H1 (cell line): ENCODE measurements at regions not wholly inside any gene's neighbourhood (a gene's known extent, or its start where the extent isn't known, plus 50 kb on each side); places are given as distances from the start of the nearest gene placed in this dataset.

ENCODE experiments used
- CTCF ChIA-PET: fragments of 300-600 bp; sonication (Branson Sonifier 250); formaldehyde crosslinking; loops from one replicate; lab custom pipeline; 2021; ENCODE audit not compliant: partially characterized antibody; lab: Charles Lee
- POLR2A ChIA-PET: fragments of 300-600 bp; sonication (Branson Sonifier 250); formaldehyde crosslinking; loops from one replicate; lab custom pipeline; 2021; ENCODE audit warnings: inconsistent platforms; ENCODE audit not compliant: partially characterized antibody; lab: Charles Lee
- DNase-seq, 2 experiments: peaks; one replicate each; pipeline versions ENCODE4 v3.0.0 to v3.0.0-alpha.2; 2010 to 2022; ENCODE audit warnings: low spot score in 2 of 2, low read depth in 1 of 2, mixed read lengths in 1 of 2
- FAIRE-seq: peaks from 2 replicates; lab custom pipeline; 2011; peaks lifted over from hg19 to GRCh38; lab: Jason Lieb, UNC
- H2AFZ ChIP-seq: 2 replicates; pipeline ENCODE4 v1.8.1; 2012; ENCODE audit warnings: low read length, inconsistent platforms
- H2AK5ac ChIP-seq: 2 replicates; pipeline ENCODE4 v1.6.1; 2013; ENCODE audit warnings: low read depth, low read length
- H2BK120ac ChIP-seq: replicated peaks from 2 replicates; pipeline ENCODE3; 2013; ENCODE audit warnings: low read depth, low read length, inconsistent platforms
- H2BK12ac ChIP-seq: 2 replicates; pipeline ENCODE4 v1.6.1; 2013; ENCODE audit warnings: low read depth, low read length
- H2BK15ac ChIP-seq: 2 replicates; pipeline ENCODE4 v1.6.1; 2013; ENCODE audit warnings: low read length
- H2BK20ac ChIP-seq: 2 replicates; pipeline ENCODE4 v1.6.1; 2013; ENCODE audit warnings: low read length
- H2BK5ac ChIP-seq: 2 replicates; pipeline ENCODE4 v1.6.1; 2013; ENCODE audit warnings: low read depth, low read length
- H3K14ac ChIP-seq: 2 replicates; pipeline ENCODE4 v1.6.1; 2013; ENCODE audit warnings: inconsistent platforms; ENCODE audit not compliant: insufficient read length
- H3K18ac ChIP-seq: 2 replicates; pipeline ENCODE4 v1.6.1; 2013; ENCODE audit warnings: low read length; ENCODE audit errors: extremely low read depth
- H3K23ac ChIP-seq: 2 replicates; pipeline ENCODE4 v1.6.1; 2013; ENCODE audit warnings: inconsistent platforms; ENCODE audit not compliant: insufficient read length
- H3K23me2 ChIP-seq: 2 replicates; pipeline ENCODE4 v1.6.1; 2013; ENCODE audit warnings: low read depth, low read length
- H3K27ac ChIP-seq: 2 replicates; pipeline ENCODE4 v1.6.1; 2011; ENCODE audit warnings: low read depth, low read length, inconsistent platforms
- H3K27me3 ChIP-seq, 4 experiments: replicated peaks in 1 of 4; 1 replicate in 1 of 4; 2 replicates in 3 of 4; pipeline versions ENCODE4 v1.6.1 to v1.8.1; 2011 to 2013; ENCODE audit warnings: low read length in 3 of 4, mild to moderate bottlenecking in 3 of 4, inconsistent platforms in 2 of 4, mixed read lengths in 2 of 4, moderate library complexity in 1 of 4; ENCODE audit not compliant: control insufficient read depth in 3 of 4, insufficient read depth in 3 of 4; ENCODE audit errors: extremely low read depth in 1 of 4
- H3K36me3 ChIP-seq, 4 experiments: 2 replicates each; pipeline versions ENCODE4 v1.6.1 to v1.8.1; 2011 to 2013; ENCODE audit warnings: mild to moderate bottlenecking in 4 of 4, low read length in 3 of 4, moderate library complexity in 2 of 4, control low read depth in 1 of 4, inconsistent platforms in 1 of 4; ENCODE audit not compliant: insufficient read depth in 4 of 4, control insufficient read depth in 2 of 4
- H3K4ac ChIP-seq: replicated peaks from 2 replicates; pipeline ENCODE3; 2013; ENCODE audit warnings: low read length, low read depth, mixed read lengths, inconsistent platforms; ENCODE audit not compliant: insufficient read length
- H3K4me1 ChIP-seq, 4 experiments: replicated peaks in 1 of 4; 1 replicate in 1 of 4; 2 replicates in 3 of 4; pipeline versions ENCODE4 v1.6.1 to v1.8.1; 2011 to 2013; ENCODE audit warnings: low read length in 3 of 4, inconsistent platforms in 2 of 4, mixed read lengths in 1 of 4; ENCODE audit not compliant: insufficient read depth in 4 of 4, control insufficient read depth in 3 of 4
- H3K4me2 ChIP-seq, 2 experiments: 2 replicates each; pipeline versions ENCODE4 v1.6.1 to v1.8.1; 2011 to 2013; ENCODE audit warnings: low read depth in 2 of 2, low read length in 2 of 2, control low read depth in 1 of 2, inconsistent platforms in 1 of 2, mild to moderate bottlenecking in 1 of 2; ENCODE audit not compliant: insufficient read depth in 1 of 2
- H3K4me3 ChIP-seq, 4 experiments: fragments of 200-600, 300-600 bp in 1 of 4; sonication (generic), shearing (Covaris generic), sonication (Bioruptor Twin) in 1 of 4; 2 replicates each; pipeline versions ENCODE4 v1.5.1 to v1.8.1; 2011 to 2016; ENCODE audit warnings: low read length in 4 of 4, low read depth in 3 of 4, control low read depth in 2 of 4, inconsistent platforms in 2 of 4, mild to moderate bottlenecking in 2 of 4, mixed read lengths in 1 of 4, moderate library complexity in 1 of 4; ENCODE audit not compliant: insufficient read depth in 2 of 4; ENCODE audit errors: extremely low read depth in 1 of 4
- H3K56ac ChIP-seq: replicated peaks from 2 replicates; pipeline ENCODE3; 2013; ENCODE audit warnings: low read depth, mild to moderate bottlenecking, mixed read lengths, low read length, inconsistent platforms; ENCODE audit not compliant: insufficient read length
- H3K79me1 ChIP-seq: 2 replicates; pipeline ENCODE4 v1.6.1; 2013; ENCODE audit warnings: low read depth, low read length, control low read depth
- H3K79me2 ChIP-seq, 2 experiments: 2 replicates each; pipeline versions ENCODE4 v1.6.1 to v1.8.1; 2012 to 2013; ENCODE audit warnings: low read length in 2 of 2, mild to moderate bottlenecking in 2 of 2, inconsistent platforms in 1 of 2; ENCODE audit not compliant: insufficient read depth in 2 of 2, control insufficient read depth in 1 of 2
- H3K9ac ChIP-seq, 4 experiments: replicated peaks in 1 of 4; 1 replicate in 1 of 4; 2 replicates in 3 of 4; pipeline versions ENCODE4 v1.6.1 to v1.8.1; 2011 to 2013; ENCODE audit warnings: low read depth in 3 of 4, low read length in 3 of 4, control low read depth in 2 of 4, mild to moderate bottlenecking in 2 of 4, moderate library complexity in 2 of 4, inconsistent platforms in 1 of 4; ENCODE audit errors: extremely low read depth in 1 of 4
- H3K9me3 ChIP-seq, 2 experiments: 2 replicates each; pipeline versions ENCODE4 v1.6.1 to v1.8.1; 2012 to 2013; ENCODE audit warnings: mild to moderate bottlenecking in 2 of 2, moderate library complexity in 2 of 2, control low read depth in 1 of 2, inconsistent platforms in 1 of 2, low read depth in 1 of 2, low read length in 1 of 2, mixed read lengths in 1 of 2; ENCODE audit not compliant: insufficient read depth in 2 of 2
- H4K20me1 ChIP-seq, 2 experiments: replicated peaks in 1 of 2; 2 replicates each; pipeline versions ENCODE3 to v1.8.1; 2011 to 2013; ENCODE audit warnings: inconsistent platforms in 2 of 2, low read length in 2 of 2, mild to moderate bottlenecking in 1 of 2; ENCODE audit not compliant: insufficient read depth in 2 of 2, control insufficient read depth in 1 of 2
- H4K5ac ChIP-seq: 2 replicates; pipeline ENCODE4 v1.6.1; 2013; ENCODE audit warnings: low read length, low read depth, mixed read lengths, inconsistent platforms; ENCODE audit not compliant: insufficient read length
- H4K8ac ChIP-seq: 2 replicates; pipeline ENCODE4 v1.8.0; 2013; ENCODE audit warnings: mild to moderate bottlenecking, moderate library complexity, low read length, inconsistent platforms; ENCODE audit not compliant: insufficient read depth; ENCODE audit errors: extremely low read depth
- H4K91ac ChIP-seq: replicated peaks from 2 replicates; pipeline ENCODE3; 2013; ENCODE audit warnings: low read length, mixed read lengths, inconsistent platforms; ENCODE audit not compliant: insufficient read length
- ASH2L ChIP-seq: fragments of 200-600, 300-600 bp; sonication (generic); IDR thresholded peaks from one replicate; pipeline ENCODE4 v1.7.1; 2017; ENCODE audit warnings: low read length
- ATF3 ChIP-seq: IDR thresholded peaks from 2 replicates; pipeline ENCODE4 v1.6.1; 2011; ENCODE audit warnings: low read depth, mild to moderate bottlenecking, low read length; ENCODE audit not compliant: insufficient read depth
- BRCA1 ChIP-seq: IDR thresholded peaks from 2 replicates; pipeline ENCODE4 v1.6.1; 2012; ENCODE audit warnings: low read depth, low read length, improper control_type of control experiment
- CBX5 ChIP-seq: fragments of 300-800, 300-1000 bp; sonication (generic); IDR thresholded peaks from 2 replicates; pipeline ENCODE4 v1.7.1; 2016; ENCODE audit warnings: antibody characterized with exemption, low read length, low read depth
- GABPA ChIP-seq: IDR thresholded peaks from 2 replicates; pipeline ENCODE4 v1.6.1; 2011; ENCODE audit warnings: mild to moderate bottlenecking, low read length, moderate library complexity, borderline replicate concordance; ENCODE audit not compliant: insufficient read depth
- HDAC2 ChIP-seq, 2 experiments: fragments of 300-600 bp in 1 of 2; sonication (generic) in 1 of 2; IDR thresholded peaks; 2 replicates each; pipeline ENCODE4 v1.6.1; 2011 to 2012; ENCODE audit warnings: low read depth in 2 of 2, low read length in 2 of 2, mild to moderate bottlenecking in 2 of 2, moderate library complexity in 2 of 2, borderline replicate concordance in 1 of 2, inconsistent platforms in 1 of 2
- JUN ChIP-seq: IDR thresholded peaks from 2 replicates; pipeline ENCODE4 v1.6.1; 2011; ENCODE audit warnings: low read depth, mild to moderate bottlenecking, improper control_type of control experiment, low read length
- POLR2A ChIP-seq, 2 experiments: IDR thresholded peaks; 1 replicate in 1 of 2; 2 replicates in 1 of 2; pipeline ENCODE4 v1.6.1; 2011; ENCODE audit warnings: low read depth in 2 of 2, low read length in 2 of 2, mild to moderate bottlenecking in 2 of 2; ENCODE audit errors: control extremely low read depth in 1 of 2
- RBBP5 ChIP-seq: IDR thresholded peaks from 2 replicates; pipeline ENCODE4 v1.7.1; 2012; ENCODE audit warnings: low read depth, mild to moderate bottlenecking, inconsistent platforms, low read length, moderate library complexity, borderline replicate concordance
- RXRA ChIP-seq: IDR thresholded peaks from 2 replicates; pipeline ENCODE4 v1.6.1; 2011; ENCODE audit warnings: low read depth, mild to moderate bottlenecking, low read length, moderate library complexity; ENCODE audit not compliant: insufficient read depth
- SAP30 ChIP-seq: fragments of 300-600 bp; sonication (generic); IDR thresholded peaks from 2 replicates; pipeline ENCODE4 v1.7.1; 2012; ENCODE audit warnings: low read length, moderate library complexity, mild to moderate bottlenecking, inconsistent platforms; ENCODE audit not compliant: insufficient read depth, insufficient replicate concordance
- SRF ChIP-seq: IDR thresholded peaks from 2 replicates; pipeline ENCODE4 v1.6.1; 2011; ENCODE audit warnings: mild to moderate bottlenecking, low read depth, low read length, moderate library complexity
- WGBS, 2 experiments: shearing (Covaris generic) in 1 of 2; methylation state at CpG; one replicate each; pipeline versions ENCODE4 v1.1.6 to v1.1.7; 2013 to 2015; ENCODE audit warnings: low lambda C conversion rate in 2 of 2, mixed read lengths in 2 of 2, inconsistent platforms in 1 of 2, low coverage in 1 of 2, missing lambda C conversion rate in 1 of 2; ENCODE audit not compliant: insufficient replicate concordance in 2 of 2, insufficient coverage in 1 of 2, insufficient read length in 1 of 2; ENCODE audit errors: extremely low coverage in 1 of 2, missing lambda C conversion rate in 1 of 2; 5-methylcytosine and 5-hydroxymethylcytosine counted together

GRCh38 chr20:51125780-51126179 lies 102.9 kb upstream of the KCNG1 start:
- H3K79me2 ChIP-seq, result no peaks in the 10 kb centered on the region
- H2BK5ac ChIP-seq, result no peak overlapping the region
- H2BK12ac ChIP-seq, result no peak overlapping the region
- no peak overlapping the region for H2BK120ac ChIP-seq
- H3K36me3 ChIP-seq, result no peaks in the 10 kb centered on the region
- H3K56ac ChIP-seq, result no peak overlapping the region
- no peaks in the 10 kb centered on the region for H3K79me1 ChIP-seq
- H3K4me3 ChIP-seq, result no peak overlapping the region
- no peak overlapping the region for H4K5ac ChIP-seq
- no peak overlapping the region for H2BK20ac ChIP-seq
- H3K9me3 ChIP-seq, result no peaks in the 10 kb centered on the region
- no peak overlapping the region for H2BK15ac ChIP-seq
- FAIRE-seq, result no peak
- no peak overlapping the region for H3K4ac ChIP-seq
- no peak overlapping the region for H3K27ac ChIP-seq
- no peak overlapping the region for H4K8ac ChIP-seq
- no peak overlapping the region for H3K4me2 ChIP-seq
- H3K23ac ChIP-seq, result no peak overlapping the region
- no peak overlapping the region for H3K9ac ChIP-seq
- POLR2A ChIA-PET, result no interaction called here
- H3K14ac ChIP-seq, result no peak overlapping the region
- no peak for DNase-seq
- no peaks in the 10 kb centered on the region for H4K20me1 ChIP-seq
- no peaks in the 10 kb centered on the region for H3K27me3 ChIP-seq
- CTCF ChIA-PET, result interaction anchor here (0.7 to 1.0 kb wide), 2 partner anchors 47 to 184 kb away, joined by 3 to 4 read pairs; no protein-coding TSS in a partner anchor
- no peak overlapping the region for H2AK5ac ChIP-seq
- H3K23me2 ChIP-seq, result no peaks in the 10 kb centered on the region
- no peak overlapping the region for H3K18ac ChIP-seq
- TF ChIP-seq RBBP5 (no peak), POLR2A (IDR thresholded peaks at IDR 0.05; ENCODE audit: control extremely low read depth in 1 of 2, low read depth in 2 of 2, low read length in 2 of 2) (no peak), JUN (no peak), CBX5 (no peak), BRCA1 (no peak), ASH2L (no peak), SAP30 (no peak), RXRA (no peak), SRF (no peak), HDAC2 (IDR thresholded peaks at IDR 0.05; ENCODE audit: borderline replicate concordance in 1 of 2, low read depth in 2 of 2, low read length in 2 of 2) (no peak), GABPA (no peak), ATF3 (no peak)
- H2AFZ ChIP-seq, result no peak overlapping the region
- peaks cover 0 to 11% (median 6%) of the 10 kb centered on the region in 4 experiments; a peak in 4 of 7 replicates for H3K4me1 ChIP-seq
- H4K91ac ChIP-seq, result no peak overlapping the region
- 87% methylated on average over 4 of the region's 4 CpGs; no CpG with 5 or more reads in 1 of the 2 experiments for WGBS, 2 experiments
